ENCODE measurements at regions not wholly inside any gene's neighbourhood (a gene's known extent, or its start where the extent isn't known, plus 50 kb on each side); places are given as distances from the start of the nearest gene placed in this dataset.
"Not testable (repeated sequence)": the region's sequence is repeated elsewhere in the genome, so short reads cannot be mapped to it uniquely, and the experiment has no call there.

DNA sequence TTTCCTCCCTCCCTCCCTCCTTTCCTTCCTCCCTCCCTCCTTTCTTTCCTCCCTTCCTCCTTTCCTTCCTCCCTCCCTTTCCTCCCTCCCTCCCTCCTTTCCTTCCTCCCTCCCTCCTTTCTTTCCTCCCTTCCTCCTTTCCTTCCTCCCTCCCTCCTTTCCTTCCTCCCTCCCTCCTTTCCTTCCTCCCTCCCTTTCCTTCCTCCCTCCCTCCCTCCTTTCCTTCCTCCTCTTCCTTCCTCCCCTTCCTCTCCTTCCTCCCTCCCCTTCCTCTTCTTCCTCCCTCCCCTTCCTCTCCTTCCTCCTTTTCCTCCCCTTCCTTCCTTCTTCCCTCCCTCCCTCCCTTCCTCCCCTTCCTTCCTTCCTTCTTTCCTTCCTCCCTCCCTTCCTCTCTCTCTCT, 748.5 kb downstream of the EPHA4 start:
- not testable (repeated sequence) for TF ChIP-seq POLR2AphosphoS5 (IDR thresholded peaks at IDR 0.05; ENCODE audit: control insufficient read depth, insufficient read depth, low read depth, low read length); ZNF384 (IDR thresholded peaks at IDR 0.05; ENCODE audit: low read depth, low read length); HCFC1 (IDR thresholded peaks at IDR 0.05; ENCODE audit: low read depth, low read length); POLR2A (conservative IDR thresholded peaks at IDR 0.05)

Data from K562 (cell line).